ENCODE measurements at regions not wholly inside any gene's neighbourhood (a gene's known extent, or its start where the extent isn't known, plus 50 kb on each side); places are given as distances from the start of the nearest gene placed in this dataset.

DNA sequence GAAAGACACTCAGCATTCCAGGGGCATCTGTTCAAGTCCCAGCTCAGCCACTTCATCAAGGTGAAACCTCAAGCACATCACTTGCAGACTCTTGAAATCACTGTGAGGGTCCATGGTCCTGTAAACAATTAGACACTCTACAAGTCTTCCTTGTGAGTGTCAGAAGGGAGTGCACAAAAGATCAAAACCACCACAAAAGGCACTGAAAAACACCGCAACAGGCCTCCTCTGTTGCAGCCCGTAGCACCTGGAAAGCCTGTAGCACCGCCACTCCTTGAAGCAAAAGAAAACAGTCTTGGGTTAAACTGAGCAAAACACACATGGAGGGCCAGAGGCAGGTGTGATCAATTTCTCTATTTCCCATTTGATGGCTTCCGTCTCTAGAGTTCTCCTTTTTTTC is 63.8 kb upstream of the SNRK start:
- TF ChIP-seq ZNF302 (CRISPR knock-in tag; IDR thresholded peaks at IDR 0.05), result no peak
- TF ChIP-seq POLR2A (IDR thresholded peaks at IDR 0.05; ENCODE audit: low read length), result no peak
- TF ChIP-seq, protein P1, sequence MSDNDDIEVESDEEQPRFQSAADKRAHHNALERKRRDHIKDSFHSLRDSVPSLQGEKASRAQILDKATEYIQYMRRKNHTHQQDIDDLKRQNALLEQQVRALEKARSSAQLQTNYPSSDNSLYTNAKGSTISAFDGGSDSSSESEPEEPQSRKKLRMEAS (IDR thresholded peaks at IDR 0.05), result no peak
- TF ChIP-seq, protein P2, sequence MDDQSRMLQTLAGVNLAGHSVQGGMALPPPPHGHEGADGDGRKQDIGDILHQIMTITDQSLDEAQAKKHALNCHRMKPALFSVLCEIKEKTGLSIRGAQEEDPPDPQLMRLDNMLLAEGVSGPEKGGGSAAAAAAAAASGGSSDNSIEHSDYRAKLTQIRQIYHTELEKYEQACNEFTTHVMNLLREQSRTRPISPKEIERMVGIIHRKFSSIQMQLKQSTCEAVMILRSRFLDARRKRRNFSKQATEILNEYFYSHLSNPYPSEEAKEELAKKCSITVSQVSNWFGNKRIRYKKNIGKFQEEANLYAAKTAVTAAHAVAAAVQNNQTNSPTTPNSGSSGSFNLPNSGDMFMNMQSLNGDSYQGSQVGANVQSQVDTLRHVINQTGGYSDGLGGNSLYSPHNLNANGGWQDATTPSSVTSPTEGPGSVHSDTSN (IDR thresholded peaks at IDR 0.05), result no peak
- no peak for TF ChIP-seq ZFP36 (IDR thresholded peaks at IDR 0.05; ENCODE audit: borderline replicate concordance, partially characterized antibody)
- TF ChIP-seq, protein P3, sequence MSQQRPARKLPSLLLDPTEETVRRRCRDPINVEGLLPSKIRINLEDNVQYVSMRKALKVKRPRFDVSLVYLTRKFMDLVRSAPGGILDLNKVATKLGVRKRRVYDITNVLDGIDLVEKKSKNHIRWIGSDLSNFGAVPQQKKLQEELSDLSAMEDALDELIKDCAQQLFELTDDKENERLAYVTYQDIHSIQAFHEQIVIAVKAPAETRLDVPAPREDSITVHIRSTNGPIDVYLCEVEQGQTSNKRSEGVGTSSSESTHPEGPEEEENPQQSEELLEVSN (IDR thresholded peaks at IDR 0.05; ENCODE audit: borderline replicate concordance, low read depth), result no peak

All from A549 (cell line).